Right lobe of liver (tissue), 6 donors: ENCODE measurements at regions not wholly inside any gene's neighbourhood (a gene's known extent, or its start where the extent isn't known, plus 50 kb on each side); places are given as distances from the start of the nearest gene placed in this dataset.

ENCODE experiments used
- ATAC-seq, 4 donors: fragments of 200-7000 bp; cut with Tn5 transposase; one replicate each; pipeline ENCODE4 v1.9.1; 2020; ENCODE audit warnings: mild to moderate bottlenecking in 4 of 4, moderate library complexity in 4 of 4
- DNase-seq, 3 donors: peaks; one replicate each; pipeline ENCODE4 v3.0.0-alpha.2; 2020
- H3K27ac ChIP-seq, 3 donors: fragments of 200-600 bp; one replicate each; pipeline ENCODE4 v1.8.0; 2022
- H3K27me3 ChIP-seq, 2 donors: fragments of 200-600 bp; one replicate each; pipeline ENCODE4 v1.8.0; 2022
- H3K36me3 ChIP-seq, 4 donors: fragments of 200-600 bp; sonication (generic) in 1 of 4; one replicate each; pipeline versions ENCODE4 v1.5.1 to v1.8.0; 2017 to 2022; ENCODE audit warnings: control low read depth in 1 of 4
- H3K4me1 ChIP-seq, 4 donors: fragments of 200-600 bp; sonication (generic) in 1 of 4; one replicate each; pipeline versions ENCODE4 v1.5.1 to v1.8.0; 2017 to 2022; ENCODE audit warnings: control low read depth in 1 of 4
- H3K4me3 ChIP-seq, 3 donors: fragments of 200-600 bp; one replicate each; pipeline ENCODE4 v1.8.0; 2022
- H3K9me3 ChIP-seq, 4 donors: fragments of 200-600 bp; sonication (generic) in 1 of 4; one replicate each; pipeline versions ENCODE4 v1.5.1 to v1.8.0; 2017 to 2022; ENCODE audit warnings: control low read depth in 1 of 4
- CTCF ChIP-seq, 4 donors: fragments of 200-600 bp in 3 of 4; fragments of 450-650 bp in 1 of 4; IDR thresholded peaks; one replicate each; pipeline versions ENCODE4 v1.5.1 to v1.8.0; 2016 to 2022; ENCODE audit warnings: antibody characterized with exemption in 4 of 4, mild to moderate bottlenecking in 2 of 4
- POLR2A ChIP-seq: fragments of 450-650 bp; IDR thresholded peaks from one replicate; pipeline ENCODE4 v1.6.1; 2017; ENCODE audit warnings: antibody characterized with exemption, mild to moderate bottlenecking
- whole genome bisulfite sequencing: methylation state at CpG from one replicate; pipeline ENCODE4 v1.1.6; 2018; ENCODE audit warnings: low coverage, low lambda C conversion rate; ENCODE audit not compliant: insufficient coverage; ENCODE audit errors: missing lambda C conversion rate; 5-methylcytosine and 5-hydroxymethylcytosine counted together
- intact Hi-C, 2 donors: fragments of 100-400 bp; cut with DNase I; formaldehyde crosslinking; loops; one replicate each; pipeline versions ENCODE4 v1.11.2 to v1.14.1; 2022
- donor health status: DM: no; HTN: yes; CAD: no.
- donor health status: DM: no; HTN: no; CAD: no.
- donor health status: DM: no; HTN: no; CAD: no.
- donor health status: DM: no; HTN: yes; CAD: no.
- donor health status: DM: no; HTN: yes; CAD: no.

GRCh38 chr2:67246791-67247190 is 150.3 kb upstream of the ETAA1 start:
- DNase-seq: no peak
- H3K9me3 ChIP-seq: no peaks in the 10 kb centered on the region
- ATAC-seq: no peak
- intact Hi-C loops: no loop called here
- no peaks in the 10 kb centered on the region for H3K27me3 ChIP-seq
- no peak overlapping the region for H3K4me3 ChIP-seq
- H3K27ac ChIP-seq: no peak overlapping the region
- no peaks in the 10 kb centered on the region for H3K4me1 ChIP-seq
- 100% methylated on average over 1 of the region's 1 CpG for WGBS
- no peaks in the 10 kb centered on the region for H3K36me3 ChIP-seq
- no peak for TF ChIP-seq POLR2A
- TF ChIP-seq CTCF (IDR thresholded peaks at IDR 0.05): no peak

GRCh38 chr2:67251741-67252140 is 145.4 kb upstream of the ETAA1 start:
- DNase-seq (no peak), ATAC-seq (no peak)
- 73% methylated on average over 3 of the region's 3 CpGs for WGBS

GRCh38 chr2:67255933-67256615 is 141.1 kb upstream of the ETAA1 start:
- no peaks in the 10 kb centered on the region for H3K36me3 ChIP-seq
- intact Hi-C loops: no loop called here
- H3K27me3 ChIP-seq: no peaks in the 10 kb centered on the region
- no peak overlapping the region for H3K27ac ChIP-seq
- no peaks in the 10 kb centered on the region for H3K9me3 ChIP-seq
- no peak for ATAC-seq
- TF ChIP-seq CTCF (IDR thresholded peaks at IDR 0.05): no peak
- TF ChIP-seq POLR2A: no peak
- H3K4me3 ChIP-seq: no peak overlapping the region
- no peak for DNase-seq
- no peaks in the 10 kb centered on the region for H3K4me1 ChIP-seq
- 61% methylated on average over 2 of the region's 2 CpGs for WGBS

More at GRCh38 chr2:67251741-67252140, 145.4 kb upstream of the ETAA1 start:
- Histone ChIP-seq H3K4me3 (no peak overlapping the region), H3K9me3 (no peaks in the 10 kb centered on the region), H3K36me3 (no peaks in the 10 kb centered on the region), H3K27ac (no peak overlapping the region), H3K27me3 (no peaks in the 10 kb centered on the region), H3K4me1 (no peaks in the 10 kb centered on the region)
- TF ChIP-seq CTCF (IDR thresholded peaks at IDR 0.05) (no peak), POLR2A (no peak)
- intact Hi-C loops: no loop called here

GRCh38 chr2:67256892-67257291 is 140.2 kb upstream of the ETAA1 start:
- Histone ChIP-seq H3K27me3 (no peaks in the 10 kb centered on the region), H3K9me3 (no peaks in the 10 kb centered on the region), H3K4me1 (no peaks in the 10 kb centered on the region), H3K36me3 (no peaks in the 10 kb centered on the region), H3K27ac (no peak overlapping the region), H3K4me3 (no peak overlapping the region)
- intact Hi-C loops: no loop called here
- 70% methylated on average over 3 of the region's 3 CpGs for WGBS
- ATAC-seq: no peak
- no peak for TF ChIP-seq CTCF (IDR thresholded peaks at IDR 0.05)
- TF ChIP-seq POLR2A: no peak
- no peak for DNase-seq
